IMR-90 (cell line): ENCODE measurements at regions not wholly inside any gene's neighbourhood (a gene's known extent, or its start where the extent isn't known, plus 50 kb on each side); places are given as distances from the start of the nearest gene placed in this dataset.

Source experiments
- BHLHE40 ChIP-seq: fragments of 150-350 bp; IDR thresholded peaks from 2 replicates; pipeline ENCODE4 v1.6.1; 2016; ENCODE audit warnings: mild to moderate bottlenecking, low read depth, low read length
- CEBPB ChIP-seq: IDR thresholded peaks from 2 replicates; pipeline ENCODE4 v1.6.1; 2012; ENCODE audit warnings: low read depth, low read length, improper control_type of control experiment
- CHD1 ChIP-seq: IDR thresholded peaks from 2 replicates; pipeline ENCODE4 v1.6.1; 2012; ENCODE audit warnings: low read depth, low read length, improper control_type of control experiment
- CTCF ChIP-seq: conservative IDR thresholded peaks from 2 replicates; pipeline ENCODE4 v1.5.1; 2012; ENCODE audit warnings: mild to moderate bottlenecking, low read depth, low read length, improper control_type of control experiment
- ELK1 ChIP-seq: fragments of 150-350 bp; IDR thresholded peaks from 2 replicates; pipeline ENCODE4 v1.6.1; 2016; ENCODE audit warnings: low read depth, mild to moderate bottlenecking, low read length, moderate library complexity, borderline replicate concordance
- MAFK ChIP-seq: IDR thresholded peaks from 2 replicates; pipeline ENCODE4 v1.6.1; 2012; ENCODE audit warnings: low read depth, low read length, improper control_type of control experiment
- MAZ ChIP-seq: IDR thresholded peaks from 2 replicates; pipeline ENCODE4 v1.6.1; 2012; ENCODE audit warnings: low read depth, mild to moderate bottlenecking, low read length, improper control_type of control experiment, moderate library complexity, borderline replicate concordance
- POLR2A ChIP-seq: IDR thresholded peaks from 2 replicates; pipeline ENCODE4 v1.6.1; 2012; ENCODE audit warnings: mild to moderate bottlenecking, low read depth, low read length
- RAD21 ChIP-seq: IDR thresholded peaks from 2 replicates; pipeline ENCODE4 v1.6.1; 2012; ENCODE audit warnings: low read length, improper control_type of control experiment
- RCOR1 ChIP-seq: IDR thresholded peaks from 2 replicates; pipeline ENCODE4 v1.6.1; 2012; ENCODE audit warnings: mild to moderate bottlenecking, low read length, improper control_type of control experiment; ENCODE audit not compliant: insufficient replicate concordance
- RFX5 ChIP-seq: IDR thresholded peaks from 2 replicates; pipeline ENCODE4 v1.8.0; 2012; ENCODE audit warnings: low read depth, mild to moderate bottlenecking, low read length, moderate library complexity
- USF2 ChIP-seq: fragments of 150-350 bp; IDR thresholded peaks from 2 replicates; pipeline ENCODE4 v1.6.1; 2017; ENCODE audit warnings: mild to moderate bottlenecking, antibody characterized with exemption, low read length, low read depth

GRCh38 chr2:57296795-57297517 lies 749.6 kb upstream of the VRK2 start:
- TF ChIP-seq POLR2A (no peak), CTCF (no peak), RFX5 (no peak), RCOR1 (no peak), MAZ (no peak), BHLHE40 (no peak), ELK1 (no peak), CEBPB (no peak), CHD1 (no peak), MAFK (no peak), USF2 (no peak), RAD21 (no peak)
